MM.1S (cell line): ENCODE measurements at regions not wholly inside any gene's neighbourhood (a gene's known extent, or its start where the extent isn't known, plus 50 kb on each side); places are given as distances from the start of the nearest gene placed in this dataset.

Experiments used
- DNase-seq: peaks from one replicate; pipeline ENCODE4 v3.0.0-alpha.2; 2015
- H2AFZ ChIP-seq: fragments of 300-600 bp; sonication (generic); 2 replicates; pipeline ENCODE4 v1.6.0; 2016; ENCODE audit warnings: antibody characterized with exemption, low read length
- H3F3A ChIP-seq: fragments of 300-600 bp; sonication (generic); 2 replicates; pipeline ENCODE4 v1.6.1; 2016; ENCODE audit warnings: mild to moderate bottlenecking, antibody characterized with exemption, low read length, moderate library complexity, mixed read lengths; ENCODE audit not compliant: insufficient read depth
- H3K27ac ChIP-seq: fragments of 300-600 bp; sonication (generic); 2 replicates; pipeline ENCODE4 v1.5.1; 2016; ENCODE audit warnings: mild to moderate bottlenecking, low read length
- H3K27me3 ChIP-seq: fragments of 300-600 bp; sonication (generic); replicated peaks from 2 replicates; pipeline ENCODE4 v1.6.0; 2016; ENCODE audit warnings: low read length; ENCODE audit not compliant: insufficient read depth
- H3K36me3 ChIP-seq: fragments of 300-600 bp; sonication (generic); replicated peaks from 2 replicates; pipeline ENCODE4 v1.6.1; 2016; ENCODE audit warnings: mild to moderate bottlenecking, low read length, mixed read lengths; ENCODE audit not compliant: insufficient read depth
- H3K4me1 ChIP-seq: fragments of 300-600 bp; sonication (generic); 2 replicates; pipeline ENCODE4 v1.6.1; 2016; ENCODE audit warnings: low read length, mixed read lengths
- H3K4me2 ChIP-seq: fragments of 300-600 bp; sonication (generic); 2 replicates; pipeline ENCODE4 v1.6.0; 2016; ENCODE audit warnings: low read depth, low read length
- H3K4me3 ChIP-seq: fragments of 300-600 bp; sonication (generic); 2 replicates; pipeline ENCODE4 v1.5.1; 2016; ENCODE audit warnings: low read length, mixed read lengths
- H3K79me2 ChIP-seq: fragments of 300-600 bp; sonication (generic); 2 replicates; pipeline ENCODE4 v1.6.1; 2016; ENCODE audit warnings: mixed run types, low read length, mixed read lengths
- H3K9ac ChIP-seq: fragments of 300-600 bp; sonication (generic); 2 replicates; pipeline ENCODE4 v1.6.1; 2016; ENCODE audit warnings: low read length, mixed read lengths
- H3K9me2 ChIP-seq: fragments of 300-600 bp; sonication (generic); replicated peaks from 2 replicates; pipeline ENCODE4 v1.6.1; 2016; ENCODE audit warnings: mild to moderate bottlenecking, low read length, mixed read lengths; ENCODE audit not compliant: insufficient read depth
- H3K9me3 ChIP-seq: fragments of 300-600 bp; sonication (generic); replicated peaks from 2 replicates; pipeline ENCODE4 v1.6.1; 2016; ENCODE audit warnings: mild to moderate bottlenecking, low read length, mixed read lengths; ENCODE audit not compliant: insufficient read depth
- H4K20me1 ChIP-seq: fragments of 300-600 bp; sonication (generic); 2 replicates; pipeline ENCODE4 v1.6.1; 2016; ENCODE audit warnings: mild to moderate bottlenecking, low read length, moderate library complexity, mixed read lengths; ENCODE audit not compliant: insufficient read depth
- EZH2 ChIP-seq: fragments of 300-600 bp; sonication (generic); optimal IDR thresholded peaks from 2 replicates; pipeline ENCODE3; 2017; ENCODE audit warnings: low read depth, mild to moderate bottlenecking, antibody characterized with exemption, low read length, mixed read lengths
- EZH2phosphoT487 ChIP-seq: fragments of 300-600 bp; sonication (generic); IDR thresholded peaks from 2 replicates; pipeline ENCODE4 v1.6.1; 2018; ENCODE audit warnings: antibody characterized with exemption, low read length
- TF ChIP-seq, protein P1 (sequence below): fragments of 300-600 bp; sonication (generic); IDR thresholded peaks from 2 replicates; pipeline ENCODE4 v1.5.1; 2016; ENCODE audit warnings: antibody characterized with exemption, low read length, mixed read lengths

DNA sequence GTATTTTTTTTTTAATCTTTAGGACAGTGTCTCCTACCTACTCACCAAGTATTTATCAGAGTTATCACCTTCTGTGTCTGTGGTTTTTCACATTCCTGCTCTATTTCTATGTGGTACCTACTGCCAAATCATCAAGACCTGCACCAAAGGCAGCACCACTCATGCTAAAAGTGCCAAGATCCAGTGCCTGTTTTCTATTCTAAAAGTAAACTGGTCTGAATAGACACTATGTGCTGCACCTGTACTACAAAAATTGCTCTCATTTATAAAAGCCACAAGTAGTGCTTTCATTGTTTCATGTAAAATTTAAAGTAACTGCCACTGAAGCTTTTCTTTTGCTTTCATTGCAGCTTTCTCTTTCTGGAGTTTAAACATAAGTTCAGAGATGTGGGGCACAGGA, 103.9 kb upstream of the GULP1 start:
- Histone ChIP-seq H3F3A (peaks cover 12% of the 10 kb centered on the region), H3K4me1 (peaks cover 19% of the 10 kb centered on the region), H3K9me3 (no peaks in the 10 kb centered on the region), H3K4me2 (peak overlapping the region; percentile 17; the same call in 1 of the 2 replicates), H3K27me3 (no peaks in the 10 kb centered on the region), H3K9me2 (no peaks in the 10 kb centered on the region), H2AFZ (no peak overlapping the region), H3K36me3 (no peaks in the 10 kb centered on the region), H3K9ac (no peak overlapping the region), H3K4me3 (no peak overlapping the region), H3K27ac (peak overlapping the region; percentile 14; the same call in 1 of the 2 replicates), H3K79me2 (no peaks in the 10 kb centered on the region), H4K20me1 (no peaks in the 10 kb centered on the region)
- TF ChIP-seq EZH2 = no peak
- DNase-seq = peak; percentile 81

GRCh38 chr2:188189356-188189755, 102.3 kb upstream of the GULP1 start:
- TF ChIP-seq, protein P1, sequence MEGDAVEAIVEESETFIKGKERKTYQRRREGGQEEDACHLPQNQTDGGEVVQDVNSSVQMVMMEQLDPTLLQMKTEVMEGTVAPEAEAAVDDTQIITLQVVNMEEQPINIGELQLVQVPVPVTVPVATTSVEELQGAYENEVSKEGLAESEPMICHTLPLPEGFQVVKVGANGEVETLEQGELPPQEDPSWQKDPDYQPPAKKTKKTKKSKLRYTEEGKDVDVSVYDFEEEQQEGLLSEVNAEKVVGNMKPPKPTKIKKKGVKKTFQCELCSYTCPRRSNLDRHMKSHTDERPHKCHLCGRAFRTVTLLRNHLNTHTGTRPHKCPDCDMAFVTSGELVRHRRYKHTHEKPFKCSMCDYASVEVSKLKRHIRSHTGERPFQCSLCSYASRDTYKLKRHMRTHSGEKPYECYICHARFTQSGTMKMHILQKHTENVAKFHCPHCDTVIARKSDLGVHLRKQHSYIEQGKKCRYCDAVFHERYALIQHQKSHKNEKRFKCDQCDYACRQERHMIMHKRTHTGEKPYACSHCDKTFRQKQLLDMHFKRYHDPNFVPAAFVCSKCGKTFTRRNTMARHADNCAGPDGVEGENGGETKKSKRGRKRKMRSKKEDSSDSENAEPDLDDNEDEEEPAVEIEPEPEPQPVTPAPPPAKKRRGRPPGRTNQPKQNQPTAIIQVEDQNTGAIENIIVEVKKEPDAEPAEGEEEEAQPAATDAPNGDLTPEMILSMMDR = no peak
- TF ChIP-seq EZH2 (no peak), EZH2phosphoT487 (no peak)
- Histone ChIP-seq H4K20me1 (no peaks in the 10 kb centered on the region), H3K36me3 (no peaks in the 10 kb centered on the region), H3K27me3 (no peaks in the 10 kb centered on the region), H3F3A (peaks cover 12% of the 10 kb centered on the region), H3K4me1 (peaks cover 29% of the 10 kb centered on the region), H3K9me2 (no peaks in the 10 kb centered on the region), H3K4me3 (no peak overlapping the region), H2AFZ (no peak overlapping the region), H3K79me2 (no peaks in the 10 kb centered on the region), H3K27ac (no peak overlapping the region), H3K9ac (no peak overlapping the region), H3K9me3 (no peaks in the 10 kb centered on the region), H3K4me2 (no peak overlapping the region)
- DNase-seq = no peak

- Histone ChIP-seq H3K9ac (no peak overlapping the region), H2AFZ (no peak overlapping the region), H3K79me2 (no peaks in the 10 kb centered on the region), H4K20me1 (no peaks in the 10 kb centered on the region), H3K4me1 (peaks cover 14% of the 10 kb centered on the region), H3K9me3 (no peaks in the 10 kb centered on the region), H3K27me3 (no peaks in the 10 kb centered on the region), H3K9me2 (no peaks in the 10 kb centered on the region), H3K4me3 (no peak overlapping the region), H3K36me3 (no peaks in the 10 kb centered on the region), H3K4me2 (no peak overlapping the region), H3F3A (peaks cover 1% of the 10 kb centered on the region; the same call in 1 of the 2 replicates), H3K27ac (no peak overlapping the region)
- TF ChIP-seq EZH2 (no peak), EZH2phosphoT487 (no peak)
- TF ChIP-seq, protein P1 = no peak
- no peak for DNase-seq
Observed at GRCh38 chr2:188193230-188193629, 98.4 kb upstream of the GULP1 start.

GRCh38 chr2:188196343-188197008, 95.2 kb upstream of the GULP1 start:
- H3K27me3 ChIP-seq = no peaks in the 10 kb centered on the region
- no peak overlapping the region for H3K4me3 ChIP-seq
- no peak overlapping the region for H2AFZ ChIP-seq
- H3K27ac ChIP-seq = no peak overlapping the region
- H3F3A ChIP-seq = no peaks in the 10 kb centered on the region
- peaks cover 12% of the 10 kb centered on the region for H3K4me1 ChIP-seq
- no peaks in the 10 kb centered on the region for H3K79me2 ChIP-seq
- no peaks in the 10 kb centered on the region for H3K9me2 ChIP-seq
- TF ChIP-seq EZH2 = no peak
- no peak for TF ChIP-seq EZH2phosphoT487
- H4K20me1 ChIP-seq = no peaks in the 10 kb centered on the region
- DNase-seq = no peak
- H3K9me3 ChIP-seq = no peaks in the 10 kb centered on the region
- no peak overlapping the region for H3K9ac ChIP-seq
- H3K4me2 ChIP-seq = no peak overlapping the region
- H3K36me3 ChIP-seq = no peaks in the 10 kb centered on the region
